ENCODE measurements at regions not wholly inside any gene's neighbourhood (a gene's known extent, or its start where the extent isn't known, plus 50 kb on each side); places are given as distances from the start of the nearest gene placed in this dataset.

DNA sequence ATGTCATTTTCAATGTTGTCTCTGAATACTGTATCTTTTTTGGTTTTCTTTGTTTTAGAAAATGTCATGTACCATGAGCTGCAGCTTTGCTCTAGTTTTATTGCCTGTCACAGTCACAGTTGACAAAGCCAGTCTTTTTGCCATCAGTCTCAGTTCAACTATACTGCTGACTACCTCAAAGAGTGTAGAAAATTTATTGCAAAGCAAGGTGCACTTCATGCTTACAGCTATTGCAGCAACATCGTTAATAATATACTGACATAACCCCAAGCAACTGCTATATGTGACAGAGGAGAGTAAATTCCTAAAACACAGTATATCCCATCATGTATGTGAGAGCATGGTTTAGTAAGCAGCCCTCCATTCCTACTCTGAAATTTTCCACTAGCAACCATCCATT is 2022.3 kb downstream of the ARAP2 start:
- Histone ChIP-seq H3K79me2 (ENCODE audit: control insufficient read depth in 1 of 2, insufficient read depth in 2 of 2, low read length in 2 of 2) (no peaks in the 10 kb centered on the region), H3K4ac (replicated peaks; ENCODE audit: insufficient read length, low read depth, low read length) (no peak overlapping the region), H3K79me1 (ENCODE audit: low read depth, low read length) (no peaks in the 10 kb centered on the region), H3K36me3 (ENCODE audit: control insufficient read depth in 2 of 4, insufficient read depth in 4 of 4, low read length in 3 of 4) (no peaks in the 10 kb centered on the region), H4K91ac (replicated peaks; ENCODE audit: insufficient read length, low read length) (no peak overlapping the region), H4K8ac (ENCODE audit: extremely low read depth, insufficient read depth, low read length) (no peak overlapping the region), H4K5ac (ENCODE audit: insufficient read length, low read depth, low read length) (no peak overlapping the region), H3K27ac (ENCODE audit: low read depth, low read length) (no peak overlapping the region), H2BK5ac (ENCODE audit: low read depth, low read length) (no peak overlapping the region), H2BK12ac (ENCODE audit: low read depth, low read length) (no peak overlapping the region), H2BK15ac (ENCODE audit: low read length) (no peak overlapping the region), H4K20me1 (replicated peaks in 1 of 2; ENCODE audit: control insufficient read depth in 1 of 2, insufficient read depth in 2 of 2, low read length in 2 of 2) (no peaks in the 10 kb centered on the region), H2BK20ac (ENCODE audit: low read length) (no peak overlapping the region), H3K23me2 (ENCODE audit: low read depth, low read length) (no peaks in the 10 kb centered on the region), H3K4me2 (ENCODE audit: insufficient read depth in 1 of 2, low read depth in 2 of 2, low read length in 2 of 2) (no peak overlapping the region), H3K56ac (replicated peaks; ENCODE audit: insufficient read length, low read depth, low read length) (no peak overlapping the region), H3K9ac (replicated peaks in 1 of 4; ENCODE audit: extremely low read depth in 1 of 4, low read depth in 3 of 4, low read length in 3 of 4) (no peak overlapping the region), H3K18ac (ENCODE audit: extremely low read depth, low read length) (no peak overlapping the region), H3K4me3 (ENCODE audit: extremely low read depth in 1 of 4, insufficient read depth in 2 of 4, low read depth in 3 of 4, low read length in 4 of 4) (no peak overlapping the region), H3K14ac (ENCODE audit: insufficient read length) (no peak overlapping the region), H2BK120ac (replicated peaks; ENCODE audit: low read depth, low read length) (no peak overlapping the region), H3K9me3 (ENCODE audit: insufficient read depth in 2 of 2, low read depth in 1 of 2, low read length in 1 of 2) (no peaks in the 10 kb centered on the region), H2AK5ac (ENCODE audit: low read depth, low read length) (no peak overlapping the region), H3K27me3 (replicated peaks in 1 of 4; ENCODE audit: control insufficient read depth in 3 of 4, extremely low read depth in 1 of 4, insufficient read depth in 3 of 4, low read length in 3 of 4) (no peaks in the 10 kb centered on the region), H3K23ac (ENCODE audit: insufficient read length) (no peak overlapping the region), H2AFZ (ENCODE audit: low read length) (no peak overlapping the region), H3K4me1 (replicated peaks in 1 of 4; ENCODE audit: control insufficient read depth in 3 of 4, insufficient read depth in 4 of 4, low read length in 3 of 4) (no peaks in the 10 kb centered on the region)
- WGBS, 2 experiments (ENCODE audit: extremely low coverage in 1 of 2, insufficient coverage in 1 of 2, insufficient read length in 1 of 2, insufficient replicate concordance in 2 of 2, low coverage in 1 of 2, low lambda C conversion rate in 2 of 2, missing lambda C conversion rate in 1 of 2): 83% methylated on average over 1 of the region's 1 CpG; no CpG with 5 or more reads in 1 of the 2 experiments
- POLR2A ChIA-PET (ENCODE audit: partially characterized antibody): no interaction called here
- CTCF ChIA-PET (ENCODE audit: partially characterized antibody): no interaction called here
- DNase-seq (ENCODE audit: low read depth in 1 of 2, low spot score in 2 of 2) (no peak), FAIRE-seq (no peak)
- no peak for TF ChIP-seq ASH2L (IDR thresholded peaks at IDR 0.05; ENCODE audit: low read length)
